ENCODE measurements at regions not wholly inside any gene's neighbourhood (a gene's known extent, or its start where the extent isn't known, plus 50 kb on each side); places are given as distances from the start of the nearest gene placed in this dataset.

DNA sequence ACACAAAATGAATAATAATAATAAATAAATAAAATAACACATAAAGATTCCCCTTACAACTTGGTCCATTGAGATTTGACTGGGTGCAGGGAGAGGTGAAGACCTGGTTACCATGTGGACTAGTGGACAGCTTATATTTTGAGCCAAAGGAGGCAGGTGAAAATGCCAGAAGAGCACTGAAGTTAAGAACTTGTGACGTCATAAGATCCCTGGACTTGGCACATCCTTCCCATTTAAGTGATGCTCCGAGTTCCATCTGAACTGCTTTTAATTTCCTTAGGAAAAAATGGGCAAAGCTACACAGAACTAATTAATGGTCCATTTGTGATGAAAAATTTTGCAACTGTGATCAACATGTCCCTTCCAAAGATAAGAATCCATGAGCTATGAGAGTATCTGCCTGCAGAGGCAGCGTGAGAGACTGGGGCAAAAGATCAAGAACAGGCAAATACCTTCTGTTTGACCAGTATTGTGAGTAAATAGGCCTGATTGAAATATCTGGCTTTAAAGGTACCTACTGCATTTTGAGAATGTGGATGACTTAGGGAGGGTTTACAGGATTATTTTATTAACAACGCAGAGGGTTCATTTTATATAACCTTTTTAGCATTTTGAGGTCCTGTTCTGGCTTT lies 101.2 kb upstream of the POT1 start:
- DNase-seq (ENCODE audit: low spot score), result no peak

DNA sequence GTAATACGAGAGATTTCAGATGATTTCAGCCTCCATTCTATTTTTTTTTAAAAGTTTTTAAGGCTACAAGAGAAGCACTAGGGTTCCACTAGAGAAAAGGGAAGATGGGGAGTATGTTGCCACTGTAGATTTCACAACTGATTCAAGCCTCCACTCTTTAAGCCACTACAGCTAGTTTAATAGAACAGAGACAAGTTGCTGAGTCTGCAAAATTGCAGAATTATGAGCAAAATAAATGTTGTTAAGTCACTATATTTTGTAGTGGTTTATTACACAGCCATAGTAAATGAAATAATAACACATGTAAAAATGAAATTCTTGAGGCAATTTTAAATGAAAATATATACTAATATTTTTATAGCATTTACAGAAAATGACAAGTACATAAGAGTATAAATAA lies 96.0 kb upstream of the POT1 start:
- DNase-seq (ENCODE audit: low spot score), result no peak

DNA sequence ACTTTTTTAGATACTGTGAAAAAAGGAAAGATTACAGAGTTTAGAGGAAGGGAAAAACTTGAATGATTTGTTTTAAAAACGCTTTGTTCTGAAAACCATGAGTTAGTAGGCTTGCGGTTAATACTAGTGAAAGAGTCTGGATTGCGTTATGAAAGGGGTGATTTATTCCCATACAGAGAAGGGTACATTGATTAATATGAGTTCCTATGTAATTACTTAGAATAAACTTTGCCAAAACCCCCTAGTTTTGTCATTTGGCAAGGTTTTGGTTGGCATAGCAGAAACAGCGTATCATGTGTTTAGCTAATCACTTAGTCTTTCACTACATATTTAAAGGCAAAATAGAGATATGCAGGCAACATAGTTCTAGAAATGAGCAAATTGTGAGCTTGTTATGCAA lies 91.2 kb upstream of the POT1 start:
- no peak for DNase-seq (ENCODE audit: low spot score)

DNA sequence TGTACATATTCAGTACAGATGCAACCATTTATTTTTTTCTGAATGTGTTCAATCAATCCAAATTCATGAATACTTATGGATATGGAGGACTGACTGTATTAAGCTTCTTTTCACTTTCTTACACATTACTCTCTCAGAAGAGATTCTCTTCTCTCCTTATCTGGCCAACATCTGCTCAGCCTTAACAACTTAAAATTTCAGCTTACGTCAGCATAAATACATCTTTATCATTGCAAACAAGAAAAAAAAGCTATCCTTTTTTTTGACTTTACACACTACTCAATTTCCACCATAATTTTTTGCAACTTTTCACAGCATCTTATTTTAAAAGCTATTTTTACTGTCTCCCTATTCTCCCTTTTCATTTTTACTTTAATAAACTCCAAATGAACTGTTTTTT lies 80.9 kb upstream of the POT1 start:
- DNase-seq (ENCODE audit: low spot score), result no peak

DNA sequence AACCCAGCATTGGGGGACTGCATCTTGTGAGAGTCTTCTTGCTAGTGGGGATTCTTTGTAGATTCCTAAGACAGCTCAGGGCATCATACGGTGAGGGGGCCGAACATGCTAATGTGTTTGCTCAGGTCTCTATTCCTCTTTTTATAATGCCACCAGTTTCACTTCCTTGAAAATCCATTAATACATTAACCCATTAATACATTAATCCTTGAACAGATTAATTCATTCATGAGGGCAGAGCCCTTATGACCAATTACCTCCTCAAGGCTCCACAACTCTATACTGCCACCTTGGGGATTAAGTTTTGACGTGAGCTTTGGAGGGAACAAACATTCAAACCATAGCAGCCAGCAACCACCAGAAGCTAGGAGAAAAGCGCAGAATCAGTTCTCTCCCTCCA lies 67.2 kb upstream of the POT1 start:
- no peak for DNase-seq (ENCODE audit: low spot score)

DNA sequence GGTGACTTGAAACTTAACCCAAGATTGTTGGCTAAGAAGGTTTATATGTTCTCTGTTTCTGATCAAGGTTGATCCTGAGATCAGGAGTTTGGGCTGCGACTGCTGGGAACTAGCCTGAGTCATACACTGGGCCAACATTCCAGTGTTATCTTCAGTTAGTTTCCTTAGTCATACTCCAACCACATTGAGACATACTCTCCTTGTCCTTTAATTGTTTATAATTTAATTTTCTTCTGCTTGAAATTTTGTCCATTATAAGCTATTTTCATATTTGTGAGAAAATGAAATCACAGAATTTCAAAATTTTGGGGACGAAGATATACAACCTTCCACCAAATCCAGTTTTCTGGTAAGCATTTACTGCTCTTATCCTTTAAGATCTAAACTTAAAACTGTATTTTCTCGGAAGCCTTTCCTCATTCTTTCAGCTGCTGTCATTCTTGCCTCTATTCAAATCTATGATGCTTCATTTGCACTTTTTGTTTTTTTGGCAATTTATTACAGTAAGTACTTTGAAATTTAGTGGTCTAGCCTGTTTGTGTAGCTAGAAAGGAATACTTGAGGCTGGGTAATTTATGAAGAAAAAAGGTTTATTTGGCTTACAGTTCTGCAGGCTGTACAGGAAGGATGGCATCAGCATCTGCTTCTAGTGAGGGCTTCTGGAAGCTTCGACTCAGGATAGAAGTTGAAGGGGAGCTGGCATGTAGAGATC lies 63.4 kb upstream of the POT1 start:
- DNase-seq (ENCODE audit: low spot score), result no peak

DNA sequence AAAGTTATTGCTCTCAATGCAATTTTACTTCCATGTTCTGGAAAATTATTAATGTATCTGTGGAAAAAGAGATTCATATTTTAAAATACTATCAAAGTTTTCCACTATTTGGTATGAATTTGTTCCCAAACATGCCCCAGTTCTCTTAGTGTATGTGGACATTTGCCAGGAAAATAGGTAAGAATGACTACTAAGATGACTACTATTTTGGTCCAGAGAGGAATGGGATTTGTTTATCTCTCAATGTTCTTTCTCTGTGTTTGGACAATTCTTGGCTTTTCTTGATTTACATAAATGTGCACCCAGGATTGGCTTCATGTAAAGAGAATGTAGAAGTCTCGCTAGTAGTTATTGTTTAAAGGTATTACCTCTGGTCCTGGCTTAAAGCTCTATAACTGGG lies 60.3 kb upstream of the POT1 start:
- no peak for DNase-seq (ENCODE audit: low spot score)

Data from hematopoietic multipotent progenitor cell treated with erythropoietin and hydrocortisone succinate and interleukin-3 and kit ligand, for 17 days (in vitro differentiated cells).